ENCODE measurements at regions not wholly inside any gene's neighbourhood (a gene's known extent, or its start where the extent isn't known, plus 50 kb on each side); places are given as distances from the start of the nearest gene placed in this dataset.

GRCh38 chr1:55586771-55587170 is 371.6 kb upstream of the USP24 start:
- DNase-seq, result no peak

GRCh38 chr1:55585402-55585792 is 370.2 kb upstream of the USP24 start:
- DNase-seq, result no peak

GRCh38 chr1:55584526-55585401 is 369.6 kb upstream of the USP24 start:
- no peak for DNase-seq

- no peak for DNase-seq
Observed at GRCh38 chr1:55582084-55582483, 366.9 kb upstream of the USP24 start.

GRCh38 chr1:55580845-55581332 is 365.7 kb upstream of the USP24 start:
- no peak for DNase-seq

- DNase-seq, result no peak
Observed at GRCh38 chr1:55579332-55580001, 364.3 kb upstream of the USP24 start.

- no peak for DNase-seq
Observed at GRCh38 chr1:55578646-55579045, 363.5 kb upstream of the USP24 start.

GRCh38 chr1:55575571-55576279 is 360.6 kb upstream of the USP24 start:
- no peak for DNase-seq

GRCh38 chr1:55574691-55575225 is 359.6 kb upstream of the USP24 start:
- no peak for DNase-seq

GRCh38 chr1:55572878-55573734 is 357.9 kb upstream of the USP24 start:
- no peak for DNase-seq

- no peak for DNase-seq
Observed at GRCh38 chr1:55571767-55572166, 356.6 kb upstream of the USP24 start.

- no peak for DNase-seq
Observed at GRCh38 chr1:55569417-55569816, 354.3 kb upstream of the USP24 start.

- DNase-seq, result no peak
Observed at GRCh38 chr1:55568732-55569131, 353.6 kb upstream of the USP24 start.

- no peak for DNase-seq
Observed at GRCh38 chr1:55560266-55560665, 345.1 kb upstream of the USP24 start.

GRCh38 chr1:55559842-55560241 is 344.7 kb upstream of the USP24 start:
- no peak for DNase-seq

GRCh38 chr1:55559161-55559611 is 344.0 kb upstream of the USP24 start:
- DNase-seq, result no peak

GRCh38 chr1:55558515-55558914 is 343.4 kb upstream of the USP24 start:
- DNase-seq, result no peak

- no peak for DNase-seq
Observed at GRCh38 chr1:55555956-55556725, 341.0 kb upstream of the USP24 start.

GRCh38 chr1:55554611-55555010 is 339.4 kb upstream of the USP24 start:
- no peak for DNase-seq

GRCh38 chr1:55552636-55553035 is 337.5 kb upstream of the USP24 start:
- no peak for DNase-seq

- DNase-seq, result no peak
Observed at GRCh38 chr1:55547405-55547804, 332.2 kb upstream of the USP24 start.
